ENCODE measurements at regions not wholly inside any gene's neighbourhood (a gene's known extent, or its start where the extent isn't known, plus 50 kb on each side); places are given as distances from the start of the nearest gene placed in this dataset.

DNA sequence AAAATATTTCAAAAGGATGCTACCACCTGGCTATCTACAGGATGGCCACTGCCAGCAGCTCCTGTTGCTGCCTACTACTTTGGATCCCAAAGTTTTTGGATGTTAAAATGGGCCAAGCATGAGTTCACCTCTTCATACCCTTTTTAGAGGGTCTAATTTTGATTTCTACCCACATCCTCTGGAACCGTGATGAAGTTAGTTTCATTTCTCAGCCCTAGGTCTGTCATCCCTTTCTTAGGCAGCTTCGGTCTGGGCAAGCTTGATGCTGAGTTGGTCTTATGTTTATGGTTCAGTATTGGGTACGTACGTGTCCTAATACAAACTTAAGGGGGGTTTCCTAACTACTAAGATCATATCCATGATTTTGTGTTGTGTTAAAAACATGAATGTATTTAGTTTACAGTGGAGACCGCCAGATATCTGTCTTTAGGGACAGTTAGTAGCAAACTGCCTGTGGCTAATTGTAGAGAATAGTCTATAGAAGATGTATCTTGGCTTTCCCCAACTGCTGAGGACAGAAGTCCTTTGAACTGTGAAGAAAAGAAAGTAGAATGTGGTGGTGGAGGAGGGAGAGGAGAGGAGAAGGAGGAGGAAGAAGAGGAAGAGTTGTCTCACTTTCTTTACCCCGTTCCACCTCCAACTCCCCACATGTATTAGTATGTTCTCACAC is 184.9 kb downstream of the UBE2E3 start:
- ATAC-seq = peak; percentile 80
- Mint-ChIP-seq H3K9me3 (peaks cover 8% of the 10 kb centered on the region), H3K36me3 (peaks cover 11% of the 10 kb centered on the region), H3K4me1 (peaks cover 37% of the 10 kb centered on the region), H3K27me3 (no peaks in the 10 kb centered on the region), H3K4me3 (peak overlapping the region; percentile 22), H3K27ac (peak overlapping the region; percentile 81)

DNA sequence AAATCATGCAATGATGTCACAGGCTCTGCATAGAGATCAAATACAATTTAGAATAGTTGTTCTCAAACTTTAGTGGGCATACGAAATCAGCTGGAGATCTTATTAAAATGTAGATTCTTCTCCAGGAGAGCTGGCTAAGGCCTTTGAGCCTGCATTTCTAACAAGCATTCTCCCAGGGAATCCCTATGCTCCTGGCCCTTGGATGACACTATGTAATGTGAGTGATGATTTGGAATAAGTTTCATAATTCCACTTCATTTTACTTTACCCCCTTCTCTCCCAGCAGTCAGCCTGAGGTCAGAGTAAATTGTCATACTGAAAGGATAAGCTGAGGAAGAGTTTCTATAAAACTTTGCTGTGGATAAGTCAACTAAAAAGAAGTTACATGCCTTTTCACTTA is 189.1 kb downstream of the UBE2E3 start:
- Mint-ChIP-seq H3K4me3 (no peak overlapping the region), H3K27ac (no peak overlapping the region), H3K9me3 (peaks cover 8% of the 10 kb centered on the region), H3K4me1 (peaks cover 25% of the 10 kb centered on the region), H3K36me3 (peaks cover 11% of the 10 kb centered on the region), H3K27me3 (no peaks in the 10 kb centered on the region)
- ATAC-seq = no peak

DNA sequence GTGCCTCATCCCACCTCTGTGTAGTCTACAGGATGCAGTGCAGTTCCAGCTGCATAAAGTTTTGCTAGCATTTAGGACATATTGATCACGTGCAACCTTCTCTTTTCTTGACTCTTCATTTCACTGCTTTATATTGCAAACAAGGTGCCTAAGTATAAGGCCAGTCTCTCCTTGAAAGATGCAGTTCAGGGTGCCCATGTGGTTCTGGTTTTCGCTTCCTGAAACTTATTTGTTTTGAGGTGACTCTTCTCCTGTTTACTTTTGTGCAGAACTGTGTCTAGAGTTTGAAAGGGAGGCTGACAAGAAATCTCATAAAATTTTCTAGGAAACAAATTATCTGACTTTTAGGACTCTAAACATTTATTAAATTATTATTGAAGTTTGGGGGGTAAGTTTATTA is 189.9 kb downstream of the UBE2E3 start:
- no peak overlapping the region for H3K27ac Mint-ChIP-seq
- peaks cover 11% of the 10 kb centered on the region for H3K36me3 Mint-ChIP-seq
- H3K4me1 Mint-ChIP-seq = peaks cover 17% of the 10 kb centered on the region
- no peak overlapping the region for H3K4me3 Mint-ChIP-seq
- H3K27me3 Mint-ChIP-seq = no peaks in the 10 kb centered on the region
- no peak for ATAC-seq
- H3K9me3 Mint-ChIP-seq = peaks cover 8% of the 10 kb centered on the region

DNA sequence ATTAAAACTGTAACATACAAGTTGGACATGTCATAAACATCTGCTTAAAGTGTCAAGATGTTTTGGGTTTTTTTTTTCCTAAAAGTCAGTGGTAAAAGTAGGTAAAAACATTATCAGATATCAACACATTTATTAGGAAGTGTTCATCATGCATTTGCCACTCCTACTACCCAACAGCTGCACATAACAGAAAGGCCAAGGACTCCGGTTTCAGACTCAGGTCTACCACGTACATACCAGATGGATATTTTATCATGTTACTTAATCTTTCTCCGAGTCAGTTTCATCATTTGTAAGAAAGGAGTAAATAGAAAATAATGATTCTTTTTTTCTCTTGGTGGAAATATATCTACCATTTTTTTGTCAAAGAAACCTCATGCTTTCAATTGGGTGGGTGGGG is 192.3 kb downstream of the UBE2E3 start:
- ATAC-seq = no peak
- Mint-ChIP-seq H3K4me1 (peaks cover 5% of the 10 kb centered on the region), H3K27ac (no peak overlapping the region), H3K9me3 (peaks cover 2% of the 10 kb centered on the region), H3K36me3 (peaks cover 2% of the 10 kb centered on the region), H3K27me3 (no peaks in the 10 kb centered on the region), H3K4me3 (no peak overlapping the region)

DNA sequence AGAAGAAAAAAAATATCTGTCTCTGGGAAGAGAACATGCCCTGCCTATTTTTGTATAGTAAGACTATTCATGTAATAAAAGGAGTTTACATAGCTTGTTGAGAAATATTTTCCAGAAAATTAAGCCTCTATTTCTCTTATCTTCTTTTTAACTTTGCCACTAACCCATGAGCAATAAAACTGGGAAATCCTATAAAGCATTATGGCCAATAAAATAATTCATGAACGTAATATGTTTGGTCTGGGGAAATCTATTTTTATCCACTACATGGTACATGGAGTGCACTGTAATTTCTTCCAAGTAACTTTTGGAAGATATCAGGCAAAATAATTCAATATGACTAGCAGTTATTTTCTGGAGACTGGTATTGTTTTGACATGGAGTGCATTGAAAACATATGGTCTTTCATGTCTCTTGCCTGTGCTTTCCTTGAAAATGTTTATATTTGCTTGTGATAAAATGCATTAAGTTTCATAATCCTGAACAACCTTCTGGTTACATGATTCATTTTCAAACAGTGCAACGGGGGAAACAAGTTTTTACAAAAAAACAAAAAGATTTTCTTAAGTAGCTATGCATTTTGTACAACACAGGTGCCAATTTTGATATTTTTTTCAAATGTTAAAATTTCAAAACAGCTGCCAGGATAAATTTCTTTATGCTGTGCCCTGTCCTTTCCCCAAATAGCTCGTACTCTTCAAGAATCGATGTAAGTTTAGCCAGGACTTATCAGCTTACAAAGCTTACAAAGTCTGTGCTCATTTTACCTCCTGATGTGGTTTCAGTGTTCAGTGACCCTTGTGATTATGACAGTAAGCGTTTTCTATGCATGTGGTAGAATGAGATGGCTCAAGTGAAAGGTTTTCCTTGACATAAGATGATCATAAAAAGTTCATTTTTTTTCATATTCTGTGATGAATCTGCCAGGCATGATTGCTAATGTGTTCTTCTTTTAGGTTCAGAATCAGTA is 194.5 kb downstream of the UBE2E3 start:
- H3K4me1 Mint-ChIP-seq = peaks cover 5% of the 10 kb centered on the region
- H3K27me3 Mint-ChIP-seq = no peaks in the 10 kb centered on the region
- H3K9me3 Mint-ChIP-seq = no peaks in the 10 kb centered on the region
- no peak for ATAC-seq
- no peak overlapping the region for H3K27ac Mint-ChIP-seq
- no peak overlapping the region for H3K4me3 Mint-ChIP-seq
- no peaks in the 10 kb centered on the region for H3K36me3 Mint-ChIP-seq

DNA sequence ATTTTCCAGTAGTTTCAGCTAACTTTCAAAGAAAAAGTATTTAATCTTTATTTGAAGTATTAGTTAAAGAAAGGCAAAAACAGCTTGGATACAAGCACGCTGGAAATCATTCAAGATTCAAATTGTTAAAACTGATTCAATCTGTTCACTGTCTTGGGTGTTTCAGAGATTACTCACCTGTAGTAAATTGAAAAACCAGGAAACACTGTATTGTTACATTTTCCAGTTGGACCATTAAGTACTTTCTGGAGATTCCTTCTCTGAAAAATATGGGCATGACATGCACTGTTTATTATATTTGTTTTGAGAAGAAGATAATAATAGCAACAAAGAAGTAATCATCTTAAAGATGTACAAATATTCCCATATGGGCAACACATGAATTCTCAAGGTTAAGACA is 196.1 kb downstream of the UBE2E3 start:
- Mint-ChIP-seq H3K27me3 (no peaks in the 10 kb centered on the region), H3K4me3 (no peak overlapping the region), H3K4me1 (no peaks in the 10 kb centered on the region), H3K36me3 (no peaks in the 10 kb centered on the region), H3K9me3 (no peaks in the 10 kb centered on the region), H3K27ac (no peak overlapping the region)
- ATAC-seq = no peak

DNA sequence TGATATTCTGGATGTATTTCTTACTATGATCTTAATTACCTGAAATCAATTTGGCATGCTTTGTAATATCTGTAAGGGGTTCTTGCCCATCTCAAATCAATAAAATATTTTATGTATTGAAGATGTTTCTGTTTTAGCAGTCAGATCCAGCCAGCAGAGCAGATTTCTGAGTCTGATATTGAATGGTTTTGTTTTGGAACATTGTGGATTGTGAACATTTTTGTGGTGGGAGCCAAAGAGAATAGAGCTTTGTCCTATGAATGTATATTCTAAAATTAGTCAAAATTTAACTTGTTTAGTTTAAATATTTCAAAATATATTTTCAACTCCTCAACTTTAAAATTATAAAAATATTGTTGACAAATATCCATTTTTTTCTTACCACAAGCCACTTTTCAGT is 197.0 kb downstream of the UBE2E3 start:
- H3K4me3 Mint-ChIP-seq = no peak overlapping the region
- H3K9me3 Mint-ChIP-seq = no peaks in the 10 kb centered on the region
- no peaks in the 10 kb centered on the region for H3K36me3 Mint-ChIP-seq
- no peak for ATAC-seq
- no peaks in the 10 kb centered on the region for H3K27me3 Mint-ChIP-seq
- H3K27ac Mint-ChIP-seq = no peak overlapping the region
- H3K4me1 Mint-ChIP-seq = no peaks in the 10 kb centered on the region

DNA sequence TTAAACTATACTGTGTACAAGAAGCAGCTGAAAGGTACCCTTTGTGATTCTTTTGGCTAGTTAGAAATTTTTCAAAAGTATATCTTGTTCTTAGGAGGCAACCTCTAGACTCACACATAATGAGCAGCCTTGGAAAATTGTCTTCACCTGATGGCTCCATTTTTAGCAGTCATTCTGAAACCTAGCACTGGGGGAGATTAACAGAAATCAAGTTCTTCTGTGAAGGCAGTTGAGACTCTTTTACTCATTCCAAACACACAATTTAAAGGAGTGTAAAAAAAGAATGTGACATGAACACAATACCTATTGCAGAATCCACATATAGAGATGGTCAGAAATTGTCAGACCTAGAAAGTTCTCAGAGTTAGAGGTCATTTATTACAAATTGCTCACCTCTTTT is 197.7 kb downstream of the UBE2E3 start:
- no peak overlapping the region for H3K27ac Mint-ChIP-seq
- no peaks in the 10 kb centered on the region for H3K27me3 Mint-ChIP-seq
- H3K9me3 Mint-ChIP-seq = no peaks in the 10 kb centered on the region
- ATAC-seq = no peak
- no peak overlapping the region for H3K4me3 Mint-ChIP-seq
- no peaks in the 10 kb centered on the region for H3K4me1 Mint-ChIP-seq
- no peaks in the 10 kb centered on the region for H3K36me3 Mint-ChIP-seq

DNA sequence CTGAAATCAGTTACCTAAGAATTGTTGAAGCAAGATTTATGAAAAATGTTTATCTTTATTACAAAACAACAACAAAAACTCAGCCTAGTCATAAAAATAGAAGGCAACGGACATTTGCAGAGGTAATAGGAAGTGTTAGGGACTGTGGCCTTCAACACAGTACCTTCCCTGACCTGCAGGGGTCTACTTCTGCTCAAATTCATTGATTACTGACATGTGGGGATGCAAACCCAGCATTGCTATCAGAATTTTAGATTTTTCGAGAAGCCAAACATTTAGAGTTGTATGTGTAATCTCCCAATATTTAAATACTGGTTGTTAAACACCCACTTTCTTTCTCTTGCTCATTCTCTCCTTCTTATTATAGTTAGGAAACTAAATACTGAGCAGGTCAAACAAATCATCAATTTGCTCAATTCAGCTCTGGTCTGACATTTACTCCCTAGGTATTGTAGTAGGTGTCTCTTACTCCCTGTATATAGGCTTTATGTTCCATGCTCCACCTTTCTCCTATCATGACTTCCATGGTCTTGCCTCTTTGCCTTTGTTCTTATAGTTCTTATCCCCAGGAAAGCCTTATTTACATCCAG is 198.5 kb downstream of the UBE2E3 start:
- Mint-ChIP-seq H3K4me1 (peaks cover 5% of the 10 kb centered on the region), H3K9me3 (no peaks in the 10 kb centered on the region), H3K4me3 (no peak overlapping the region)

DNA sequence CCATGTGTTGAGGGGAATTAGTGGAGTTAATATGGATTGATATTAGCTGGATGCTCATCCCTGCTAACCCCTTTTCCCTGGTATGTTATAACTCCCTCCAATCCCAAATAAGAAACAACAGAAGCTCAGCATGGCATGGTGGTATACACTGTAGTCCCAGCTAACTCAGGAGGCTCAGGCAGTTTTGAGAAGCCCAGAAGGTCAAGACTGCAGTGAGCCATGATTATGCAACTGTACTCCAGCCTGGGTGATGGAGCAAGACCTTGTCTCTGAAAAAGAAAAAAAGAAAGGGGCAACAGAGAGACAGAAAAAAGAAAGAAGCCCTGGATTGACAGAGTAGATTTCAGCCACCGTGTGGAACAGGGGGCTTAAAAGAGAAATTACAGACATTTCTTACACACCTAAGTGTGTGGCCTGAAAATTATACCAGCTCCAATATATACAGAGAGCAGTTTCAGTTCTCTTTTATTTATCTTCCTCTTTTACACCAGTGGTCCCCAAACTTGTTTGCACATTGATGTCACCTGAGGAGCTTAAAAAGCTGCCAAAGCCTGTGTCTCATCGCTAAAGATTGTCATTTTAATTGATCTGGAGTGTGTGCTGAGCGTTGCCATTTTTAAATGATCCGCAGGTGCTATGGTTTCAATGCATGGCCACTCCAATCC is 203.6 kb downstream of the UBE2E3 start:
- Mint-ChIP-seq H3K4me3 (no peak overlapping the region), H3K27ac (peak overlapping the region; percentile 56), H3K4me1 (peaks cover 12% of the 10 kb centered on the region), H3K36me3 (no peaks in the 10 kb centered on the region), H3K9me3 (no peaks in the 10 kb centered on the region), H3K27me3 (no peaks in the 10 kb centered on the region)
- peak; percentile 97 for ATAC-seq

More for the DNA sequence above, 198.5 kb downstream of the UBE2E3 start:
- no peaks in the 10 kb centered on the region for H3K27me3 Mint-ChIP-seq
- peak; percentile 67 for ATAC-seq
- H3K36me3 Mint-ChIP-seq = no peaks in the 10 kb centered on the region
- no peak overlapping the region for H3K27ac Mint-ChIP-seq

DNA sequence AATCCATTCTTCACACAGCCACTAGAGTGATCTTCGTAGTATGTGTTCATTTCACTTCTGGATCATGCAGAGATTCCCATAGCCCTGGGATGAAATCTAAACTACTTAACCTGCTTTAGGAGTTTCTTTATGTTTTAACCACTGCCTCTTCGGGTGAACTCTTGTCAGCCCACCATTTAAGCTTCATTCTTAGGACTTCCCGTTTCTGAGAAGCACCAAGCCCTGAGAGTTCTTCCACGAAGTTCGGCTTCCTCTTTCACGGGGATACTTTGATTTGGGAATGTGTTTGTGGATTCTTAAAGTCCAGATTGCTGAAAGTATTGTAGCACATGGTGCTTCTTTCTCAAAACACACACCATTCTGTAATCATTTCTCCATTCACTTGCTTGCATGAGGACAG is 205.0 kb downstream of the UBE2E3 start:
- no peak overlapping the region for H3K27ac Mint-ChIP-seq
- H3K9me3 Mint-ChIP-seq = no peaks in the 10 kb centered on the region
- no peak overlapping the region for H3K4me3 Mint-ChIP-seq
- no peaks in the 10 kb centered on the region for H3K27me3 Mint-ChIP-seq
- peaks cover 12% of the 10 kb centered on the region for H3K4me1 Mint-ChIP-seq
- no peaks in the 10 kb centered on the region for H3K36me3 Mint-ChIP-seq
- no peak for ATAC-seq

DNA sequence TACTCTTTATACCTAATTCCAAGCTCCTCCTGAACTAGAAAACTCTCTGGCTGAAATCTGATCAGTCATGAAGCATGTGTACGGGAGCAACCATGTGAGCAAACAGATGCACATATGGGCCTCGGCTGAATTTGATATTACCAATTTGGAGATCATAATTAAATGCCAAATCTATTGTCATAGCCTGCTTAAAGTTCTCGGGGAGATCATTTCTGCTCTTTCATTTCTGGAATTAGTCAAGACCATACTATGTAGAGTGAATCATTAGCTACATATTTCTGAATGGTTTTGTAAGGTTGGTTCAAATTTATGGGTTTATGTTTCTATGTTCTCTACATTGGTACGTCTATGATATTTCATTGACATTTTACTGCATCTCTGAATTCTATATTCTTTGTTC is 205.5 kb downstream of the UBE2E3 start:
- ATAC-seq = no peak

DNA sequence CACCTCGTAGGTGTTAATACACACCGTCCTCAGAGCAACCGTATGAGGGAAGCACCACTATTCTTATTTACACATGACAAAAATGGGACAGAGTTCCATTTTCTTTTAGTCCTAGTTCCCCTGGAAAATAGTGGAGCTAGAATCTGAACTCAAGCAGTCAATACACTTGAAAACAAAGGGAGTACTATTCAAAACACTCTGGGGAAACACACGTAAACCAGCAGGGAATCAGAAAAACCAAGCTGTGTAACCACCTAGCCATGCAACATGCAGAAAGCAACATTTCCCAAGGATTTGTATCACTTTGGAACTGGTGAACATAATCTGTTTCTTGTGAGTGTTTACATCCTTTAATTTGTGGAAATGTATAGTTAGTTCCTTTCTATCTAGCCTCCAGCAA is 208.2 kb downstream of the UBE2E3 start:
- ATAC-seq = no peak
- Mint-ChIP-seq H3K4me1 (peaks cover 10% of the 10 kb centered on the region), H3K9me3 (no peaks in the 10 kb centered on the region), H3K27me3 (no peaks in the 10 kb centered on the region), H3K36me3 (no peaks in the 10 kb centered on the region), H3K27ac (no peak overlapping the region), H3K4me3 (no peak overlapping the region)

More for the DNA sequence above, 205.5 kb downstream of the UBE2E3 start:
- peaks cover 12% of the 10 kb centered on the region for H3K4me1 Mint-ChIP-seq
- H3K27me3 Mint-ChIP-seq = no peaks in the 10 kb centered on the region
- H3K9me3 Mint-ChIP-seq = no peaks in the 10 kb centered on the region
- H3K4me3 Mint-ChIP-seq = no peak overlapping the region
- no peak overlapping the region for H3K27ac Mint-ChIP-seq
- no peaks in the 10 kb centered on the region for H3K36me3 Mint-ChIP-seq

DNA sequence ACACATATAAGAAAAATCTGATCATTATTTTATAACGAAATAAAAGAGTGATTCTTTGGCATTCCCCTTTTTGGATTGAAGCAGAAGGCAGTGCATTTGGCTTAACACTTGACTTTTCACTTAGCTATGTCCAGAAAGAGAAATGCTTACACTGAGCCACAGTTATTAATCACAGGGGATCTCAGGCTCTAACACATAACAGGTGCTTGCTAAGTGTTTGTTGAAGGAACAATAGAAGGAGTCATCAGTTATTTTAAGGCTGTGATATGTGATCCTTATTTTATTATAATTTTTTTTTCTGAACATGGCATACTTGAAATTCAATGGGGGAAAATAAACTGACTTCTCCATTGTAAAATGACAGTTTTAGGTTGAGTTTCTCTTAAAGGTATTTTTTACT is 209.5 kb downstream of the UBE2E3 start:
- no peak overlapping the region for H3K4me3 Mint-ChIP-seq
- no peak for ATAC-seq
- H3K4me1 Mint-ChIP-seq = no peaks in the 10 kb centered on the region
- H3K27ac Mint-ChIP-seq = no peak overlapping the region
- no peaks in the 10 kb centered on the region for H3K36me3 Mint-ChIP-seq
- H3K27me3 Mint-ChIP-seq = no peaks in the 10 kb centered on the region
- H3K9me3 Mint-ChIP-seq = no peaks in the 10 kb centered on the region

DNA sequence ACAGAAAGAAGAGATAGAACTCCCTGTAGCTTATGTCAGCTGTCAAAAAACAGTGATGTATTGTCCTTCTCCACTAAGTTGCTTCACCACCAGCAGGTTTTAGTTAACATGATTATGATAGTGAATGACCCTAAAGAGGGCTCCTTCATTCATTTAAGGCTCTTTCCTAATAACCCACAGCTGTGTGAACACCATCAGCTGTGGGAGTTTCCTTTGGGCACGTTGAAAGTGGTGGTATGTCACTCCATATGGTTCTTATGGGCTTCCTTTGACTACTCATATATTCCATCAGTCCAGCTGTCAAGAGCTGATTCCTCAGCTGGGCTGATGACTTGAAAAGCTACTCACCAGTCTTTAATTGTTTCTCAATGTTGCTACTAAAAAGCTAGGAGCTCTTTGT is 210.3 kb downstream of the UBE2E3 start:
- no peak for ATAC-seq
- Mint-ChIP-seq H3K4me3 (no peak overlapping the region), H3K27me3 (no peaks in the 10 kb centered on the region), H3K4me1 (no peaks in the 10 kb centered on the region), H3K9me3 (no peaks in the 10 kb centered on the region), H3K27ac (no peak overlapping the region), H3K36me3 (no peaks in the 10 kb centered on the region)
